ENCODE measurements at regions not wholly inside any gene's neighbourhood (a gene's known extent, or its start where the extent isn't known, plus 50 kb on each side); places are given as distances from the start of the nearest gene placed in this dataset.
A peak's percentile ranks its signal among the peaks of the same experiment; 100 is the strongest.

- Mint-ChIP-seq H3K9me3 (peaks cover 7% of the 10 kb centered on the region), H3K36me3 (ENCODE audit: low read depth) (no peaks in the 10 kb centered on the region)
- intact Hi-C loops (cut with micrococcal nuclease): no loop called here
Measured at GRCh38 chr13:82791035-82791434, 1091.2 kb downstream of the SLITRK1 start.

GRCh38 chr13:82772816-82773215, 1109.5 kb downstream of the SLITRK1 start:
- Mint-ChIP-seq H3K4me3 (no peak overlapping the region), H3K36me3 (ENCODE audit: low read depth) (no peaks in the 10 kb centered on the region), H3K27me3 (no peaks in the 10 kb centered on the region), H3K27ac (no peak overlapping the region), H3K9me3 (peaks cover 5% of the 10 kb centered on the region), H3K4me1 (ENCODE audit: low read depth) (no peaks in the 10 kb centered on the region)
- intact Hi-C loops (cut with micrococcal nuclease): no loop called here

More at GRCh38 chr13:82791035-82791434, 1091.2 kb downstream of the SLITRK1 start:
- no peaks in the 10 kb centered on the region for H3K4me1 Mint-ChIP-seq (ENCODE audit: low read depth)
- no peak overlapping the region for H3K27ac Mint-ChIP-seq
- H3K4me3 Mint-ChIP-seq: no peak overlapping the region
- H3K27me3 Mint-ChIP-seq: no peaks in the 10 kb centered on the region

- intact Hi-C loops (cut with micrococcal nuclease): no loop called here
- H3K36me3 Mint-ChIP-seq (ENCODE audit: low read depth): no peaks in the 10 kb centered on the region
- H3K4me3 Mint-ChIP-seq: no peak overlapping the region
- peak overlapping the region; percentile 47 for H3K27ac Mint-ChIP-seq
- H3K4me1 Mint-ChIP-seq (ENCODE audit: low read depth): no peaks in the 10 kb centered on the region
- no peaks in the 10 kb centered on the region for H3K27me3 Mint-ChIP-seq
- peaks cover 21% of the 10 kb centered on the region for H3K9me3 Mint-ChIP-seq
Measured at GRCh38 chr13:82766732-82767321, 1115.4 kb downstream of the SLITRK1 start.

GRCh38 chr13:82758044-82758443, 1124.2 kb downstream of the SLITRK1 start:
- no peak overlapping the region for H3K27ac Mint-ChIP-seq
- H3K4me1 Mint-ChIP-seq (ENCODE audit: low read depth): no peaks in the 10 kb centered on the region
- H3K36me3 Mint-ChIP-seq (ENCODE audit: low read depth): no peaks in the 10 kb centered on the region
- peaks cover 53% of the 10 kb centered on the region for H3K9me3 Mint-ChIP-seq
- no peaks in the 10 kb centered on the region for H3K27me3 Mint-ChIP-seq
- H3K4me3 Mint-ChIP-seq: no peak overlapping the region
- intact Hi-C loops (cut with micrococcal nuclease): no loop called here

GRCh38 chr13:82751206-82751605, 1131.1 kb downstream of the SLITRK1 start:
- Mint-ChIP-seq H3K27ac (no peak overlapping the region), H3K36me3 (ENCODE audit: low read depth) (no peaks in the 10 kb centered on the region), H3K27me3 (no peaks in the 10 kb centered on the region), H3K4me3 (no peak overlapping the region), H3K9me3 (peaks cover 16% of the 10 kb centered on the region), H3K4me1 (ENCODE audit: low read depth) (no peaks in the 10 kb centered on the region)
- intact Hi-C loops (cut with micrococcal nuclease): no loop called here

- Mint-ChIP-seq H3K36me3 (ENCODE audit: low read depth) (no peaks in the 10 kb centered on the region), H3K27me3 (no peaks in the 10 kb centered on the region), H3K4me3 (no peak overlapping the region), H3K4me1 (ENCODE audit: low read depth) (no peaks in the 10 kb centered on the region), H3K9me3 (peaks cover 9% of the 10 kb centered on the region), H3K27ac (no peak overlapping the region)
- intact Hi-C loops (cut with micrococcal nuclease): no loop called here
Measured at GRCh38 chr13:82749551-82749950, 1132.7 kb downstream of the SLITRK1 start.

- no peaks in the 10 kb centered on the region for H3K4me1 Mint-ChIP-seq (ENCODE audit: low read depth)
- no peaks in the 10 kb centered on the region for H3K9me3 Mint-ChIP-seq
- no peak overlapping the region for H3K27ac Mint-ChIP-seq
- no peaks in the 10 kb centered on the region for H3K36me3 Mint-ChIP-seq (ENCODE audit: low read depth)
- no peak overlapping the region for H3K4me3 Mint-ChIP-seq
- no peaks in the 10 kb centered on the region for H3K27me3 Mint-ChIP-seq
- intact Hi-C loops (cut with micrococcal nuclease): no loop called here
Measured at GRCh38 chr13:82747958-82748357, 1134.3 kb downstream of the SLITRK1 start.

GRCh38 chr13:82747291-82747690, 1135.0 kb downstream of the SLITRK1 start:
- intact Hi-C loops (cut with micrococcal nuclease): no loop called here
- Mint-ChIP-seq H3K36me3 (ENCODE audit: low read depth) (no peaks in the 10 kb centered on the region), H3K4me3 (no peak overlapping the region), H3K9me3 (no peaks in the 10 kb centered on the region), H3K27me3 (no peaks in the 10 kb centered on the region), H3K27ac (no peak overlapping the region), H3K4me1 (ENCODE audit: low read depth) (no peaks in the 10 kb centered on the region)

GRCh38 chr13:82740442-82740841, 1141.8 kb downstream of the SLITRK1 start:
- H3K27ac Mint-ChIP-seq: no peak overlapping the region
- no peak overlapping the region for H3K4me3 Mint-ChIP-seq
- H3K4me1 Mint-ChIP-seq (ENCODE audit: low read depth): no peaks in the 10 kb centered on the region
- peaks cover 46% of the 10 kb centered on the region for H3K9me3 Mint-ChIP-seq
- intact Hi-C loops (cut with micrococcal nuclease): no loop called here
- H3K27me3 Mint-ChIP-seq: no peaks in the 10 kb centered on the region
- no peaks in the 10 kb centered on the region for H3K36me3 Mint-ChIP-seq (ENCODE audit: low read depth)

GRCh38 chr13:82739881-82740280, 1142.4 kb downstream of the SLITRK1 start:
- H3K27me3 Mint-ChIP-seq: no peaks in the 10 kb centered on the region
- no peak overlapping the region for H3K4me3 Mint-ChIP-seq
- H3K4me1 Mint-ChIP-seq (ENCODE audit: low read depth): no peaks in the 10 kb centered on the region
- peaks cover 48% of the 10 kb centered on the region for H3K9me3 Mint-ChIP-seq
- intact Hi-C loops (cut with micrococcal nuclease): no loop called here
- no peaks in the 10 kb centered on the region for H3K36me3 Mint-ChIP-seq (ENCODE audit: low read depth)
- H3K27ac Mint-ChIP-seq: no peak overlapping the region

- Mint-ChIP-seq H3K27me3 (no peaks in the 10 kb centered on the region), H3K27ac (no peak overlapping the region), H3K9me3 (peaks cover 11% of the 10 kb centered on the region), H3K36me3 (ENCODE audit: low read depth) (no peaks in the 10 kb centered on the region), H3K4me3 (no peak overlapping the region), H3K4me1 (ENCODE audit: low read depth) (no peaks in the 10 kb centered on the region)
- intact Hi-C loops (cut with micrococcal nuclease): no loop called here
Measured at GRCh38 chr13:82729401-82729800, 1152.9 kb downstream of the SLITRK1 start.

- Mint-ChIP-seq H3K27ac (no peak overlapping the region), H3K4me1 (ENCODE audit: low read depth) (no peaks in the 10 kb centered on the region), H3K36me3 (ENCODE audit: low read depth) (no peaks in the 10 kb centered on the region), H3K9me3 (peaks cover 12% of the 10 kb centered on the region), H3K4me3 (no peak overlapping the region), H3K27me3 (no peaks in the 10 kb centered on the region)
- intact Hi-C loops (cut with micrococcal nuclease): no loop called here
Measured at GRCh38 chr13:82720986-82721385, 1161.3 kb downstream of the SLITRK1 start.

- no peaks in the 10 kb centered on the region for H3K4me1 Mint-ChIP-seq (ENCODE audit: low read depth)
- H3K27me3 Mint-ChIP-seq: no peaks in the 10 kb centered on the region
- no peaks in the 10 kb centered on the region for H3K36me3 Mint-ChIP-seq (ENCODE audit: low read depth)
- intact Hi-C loops (cut with micrococcal nuclease): no loop called here
- no peak overlapping the region for H3K27ac Mint-ChIP-seq
- peaks cover 22% of the 10 kb centered on the region for H3K9me3 Mint-ChIP-seq
- H3K4me3 Mint-ChIP-seq: no peak overlapping the region
Measured at GRCh38 chr13:82719987-82720386, 1162.3 kb downstream of the SLITRK1 start.

- intact Hi-C loops (cut with micrococcal nuclease): no loop called here
- Mint-ChIP-seq H3K4me1 (ENCODE audit: low read depth) (no peaks in the 10 kb centered on the region), H3K27ac (no peak overlapping the region), H3K36me3 (ENCODE audit: low read depth) (no peaks in the 10 kb centered on the region), H3K9me3 (peaks cover 25% of the 10 kb centered on the region), H3K27me3 (no peaks in the 10 kb centered on the region), H3K4me3 (no peak overlapping the region)
Measured at GRCh38 chr13:82717249-82717648, 1165.0 kb downstream of the SLITRK1 start.

- peaks cover 22% of the 10 kb centered on the region for H3K9me3 Mint-ChIP-seq
- no peaks in the 10 kb centered on the region for H3K36me3 Mint-ChIP-seq (ENCODE audit: low read depth)
- H3K4me1 Mint-ChIP-seq (ENCODE audit: low read depth): no peaks in the 10 kb centered on the region
- H3K4me3 Mint-ChIP-seq: no peak overlapping the region
- intact Hi-C loops (cut with micrococcal nuclease): no loop called here
- no peak overlapping the region for H3K27ac Mint-ChIP-seq
- H3K27me3 Mint-ChIP-seq: no peaks in the 10 kb centered on the region
Measured at GRCh38 chr13:82713687-82714405, 1168.4 kb downstream of the SLITRK1 start.

Measured in dendritic cell treated with granulocyte-macrophage colony-stimulating factor and Interleukin-4, amounts not matched to agents 40 ng/mL and 50 ng/mL, for 4 days (primary cell).